ENCODE measurements at regions not wholly inside any gene's neighbourhood (a gene's known extent, or its start where the extent isn't known, plus 50 kb on each side); places are given as distances from the start of the nearest gene placed in this dataset.
"Not testable (repeated sequence)": the region's sequence is repeated elsewhere in the genome, so short reads cannot be mapped to it uniquely, and the experiment has no call there.

- DNase-seq (ENCODE audit: low read depth): no peak
These were observed 397.2 kb downstream of the SLITRK1 start for GRCh38 chr13:83485101-83485500.

GRCh38 chr13:83471011-83471410, 411.3 kb downstream of the SLITRK1 start:
- no peak for DNase-seq (ENCODE audit: low read depth)

GRCh38 chr13:83470133-83470797, 412.0 kb downstream of the SLITRK1 start:
- no peak for DNase-seq (ENCODE audit: low read depth)

GRCh38 chr13:83453723-83454122, 428.6 kb downstream of the SLITRK1 start:
- DNase-seq (ENCODE audit: low read depth): no peak

- no peak for DNase-seq (ENCODE audit: low read depth)
These were observed 429.0 kb downstream of the SLITRK1 start for GRCh38 chr13:83453300-83453699.

- no peak for DNase-seq (ENCODE audit: low read depth)
These were observed 429.9 kb downstream of the SLITRK1 start for GRCh38 chr13:83452292-83452950.

- DNase-seq (ENCODE audit: low read depth): peak; percentile 44
These were observed 431.7 kb downstream of the SLITRK1 start for GRCh38 chr13:83450591-83450990.

GRCh38 chr13:83449668-83450395, 432.4 kb downstream of the SLITRK1 start:
- peak; percentile 88 for DNase-seq (ENCODE audit: low read depth)

- no peak for DNase-seq (ENCODE audit: low read depth)
These were observed 441.8 kb downstream of the SLITRK1 start for GRCh38 chr13:83440465-83440864.

GRCh38 chr13:83439464-83439863, 442.8 kb downstream of the SLITRK1 start:
- DNase-seq (ENCODE audit: low read depth): not testable (repeated sequence)

- no peak for DNase-seq (ENCODE audit: low read depth)
These were observed 458.4 kb downstream of the SLITRK1 start for GRCh38 chr13:83423861-83424260.

GRCh38 chr13:83423381-83423780, 458.9 kb downstream of the SLITRK1 start:
- no peak for DNase-seq (ENCODE audit: low read depth)

GRCh38 chr13:83414393-83414792, 467.9 kb downstream of the SLITRK1 start:
- DNase-seq (ENCODE audit: low read depth): peak; percentile 49

GRCh38 chr13:83386609-83387008, 495.7 kb downstream of the SLITRK1 start:
- DNase-seq (ENCODE audit: low read depth): no peak

GRCh38 chr13:83378908-83379307, 503.4 kb downstream of the SLITRK1 start:
- DNase-seq (ENCODE audit: low read depth): peak; percentile 6

- peak; percentile 20 for DNase-seq (ENCODE audit: low read depth)
These were observed 504.8 kb downstream of the SLITRK1 start for GRCh38 chr13:83377491-83377890.

GRCh38 chr13:83372786-83373185, 509.5 kb downstream of the SLITRK1 start:
- peak; percentile 20 for DNase-seq (ENCODE audit: low read depth)

GRCh38 chr13:83365723-83366122, 516.6 kb downstream of the SLITRK1 start:
- DNase-seq (ENCODE audit: low read depth): no peak

GRCh38 chr13:83355041-83355440, 527.2 kb downstream of the SLITRK1 start:
- DNase-seq (ENCODE audit: low read depth): no peak

- DNase-seq (ENCODE audit: low read depth): peak; percentile 26
These were observed 529.9 kb downstream of the SLITRK1 start for GRCh38 chr13:83352391-83352790.

- peak; percentile 64 for DNase-seq (ENCODE audit: low read depth)
These were observed 531.7 kb downstream of the SLITRK1 start for GRCh38 chr13:83350569-83350968.

- DNase-seq (ENCODE audit: low read depth): no peak
These were observed 537.8 kb downstream of the SLITRK1 start for GRCh38 chr13:83344518-83344917.

- DNase-seq (ENCODE audit: low read depth): no peak
These were observed 542.1 kb downstream of the SLITRK1 start for GRCh38 chr13:83340170-83340569.
